ENCODE measurements at regions not wholly inside any gene's neighbourhood (a gene's known extent, or its start where the extent isn't known, plus 50 kb on each side); places are given as distances from the start of the nearest gene placed in this dataset.

DNA sequence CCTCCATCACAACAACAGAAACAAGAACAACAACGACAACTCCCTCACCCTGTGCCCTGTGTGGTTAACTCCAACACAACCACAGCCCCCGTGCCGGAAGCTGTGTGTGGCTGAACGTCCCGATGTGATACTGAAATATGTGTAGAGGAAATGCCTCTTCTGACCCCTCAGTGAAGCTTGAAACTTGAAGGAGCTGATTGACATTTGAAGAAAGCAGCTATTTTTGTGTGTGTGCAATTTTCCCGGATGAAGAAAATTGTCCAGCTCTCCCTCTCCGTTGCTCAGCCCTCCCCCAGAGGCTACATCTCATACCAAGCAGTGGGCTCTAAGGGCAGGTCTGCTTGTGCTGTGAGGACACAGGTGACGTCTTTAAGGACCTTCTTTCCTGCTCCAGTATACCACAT, 173.8 kb downstream of the ICOS start:
- no peak for DNase-seq

DNA sequence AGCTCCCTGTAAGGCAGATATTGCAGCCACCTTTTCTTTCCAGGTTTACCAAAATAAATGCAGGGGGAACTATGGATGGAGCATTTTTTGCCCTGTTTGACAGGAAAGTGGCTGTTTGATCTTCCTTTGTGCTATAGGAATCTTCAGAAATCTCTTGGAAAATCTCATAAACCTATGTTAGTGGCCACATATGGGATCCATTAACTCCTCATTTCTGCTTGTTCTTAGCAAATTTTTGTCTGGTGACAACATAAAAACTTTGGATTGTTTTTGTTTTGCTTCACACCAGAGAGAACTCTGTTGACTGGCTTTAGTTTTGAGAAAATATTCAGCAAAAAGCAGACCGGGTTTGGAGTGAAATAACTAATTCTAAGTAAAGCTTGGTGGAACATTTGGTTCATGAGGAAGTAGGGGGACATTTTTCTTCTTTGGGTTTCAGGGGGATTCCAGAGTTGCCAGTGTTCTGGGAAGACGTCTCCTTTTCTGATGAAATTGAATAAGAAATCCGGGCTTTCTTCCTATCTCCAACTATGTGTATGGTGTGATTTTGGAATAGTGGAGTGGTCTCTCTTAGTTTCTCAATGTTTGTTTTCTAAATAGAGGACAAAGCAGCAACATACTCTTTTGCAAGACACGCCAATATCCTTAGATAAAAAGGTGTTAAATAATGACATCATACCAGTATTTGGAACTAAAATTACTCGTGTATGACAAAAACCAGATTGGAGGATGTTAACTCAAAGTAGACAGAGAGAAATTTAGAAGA, 174.4 kb downstream of the ICOS start:
- no peak for DNase-seq

DNA sequence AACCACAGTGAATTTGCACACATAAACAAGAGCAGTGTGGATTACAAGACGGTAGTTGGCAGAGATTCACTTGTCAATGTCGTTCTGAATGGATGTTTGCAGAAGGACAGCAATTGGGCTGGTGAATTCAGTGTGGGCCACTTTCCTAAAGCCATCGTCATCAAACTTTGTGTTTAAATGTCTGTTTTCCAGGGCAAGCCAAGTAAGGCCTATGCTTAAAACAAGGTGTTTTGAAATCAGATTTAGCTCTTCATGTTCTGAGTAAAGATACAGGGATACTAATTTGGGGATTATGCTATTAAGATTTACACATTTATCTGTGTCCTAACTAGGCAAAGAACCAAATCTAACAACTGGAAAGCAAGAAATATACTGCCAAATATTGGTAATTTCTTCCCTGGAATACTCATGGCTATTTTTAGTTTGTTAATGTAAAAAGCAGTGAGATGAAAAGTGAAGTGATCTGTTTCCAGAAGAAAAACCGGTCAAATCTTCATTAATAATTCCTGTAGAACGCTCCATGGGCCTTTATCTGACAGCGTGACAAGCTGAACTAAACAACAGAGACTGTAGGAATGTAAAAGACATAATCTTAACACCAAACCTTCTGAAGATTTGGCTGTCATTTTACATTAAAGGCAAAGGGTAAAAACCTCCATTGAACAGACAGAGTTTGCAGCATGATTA, 175.7 kb downstream of the ICOS start:
- no peak for DNase-seq

DNA sequence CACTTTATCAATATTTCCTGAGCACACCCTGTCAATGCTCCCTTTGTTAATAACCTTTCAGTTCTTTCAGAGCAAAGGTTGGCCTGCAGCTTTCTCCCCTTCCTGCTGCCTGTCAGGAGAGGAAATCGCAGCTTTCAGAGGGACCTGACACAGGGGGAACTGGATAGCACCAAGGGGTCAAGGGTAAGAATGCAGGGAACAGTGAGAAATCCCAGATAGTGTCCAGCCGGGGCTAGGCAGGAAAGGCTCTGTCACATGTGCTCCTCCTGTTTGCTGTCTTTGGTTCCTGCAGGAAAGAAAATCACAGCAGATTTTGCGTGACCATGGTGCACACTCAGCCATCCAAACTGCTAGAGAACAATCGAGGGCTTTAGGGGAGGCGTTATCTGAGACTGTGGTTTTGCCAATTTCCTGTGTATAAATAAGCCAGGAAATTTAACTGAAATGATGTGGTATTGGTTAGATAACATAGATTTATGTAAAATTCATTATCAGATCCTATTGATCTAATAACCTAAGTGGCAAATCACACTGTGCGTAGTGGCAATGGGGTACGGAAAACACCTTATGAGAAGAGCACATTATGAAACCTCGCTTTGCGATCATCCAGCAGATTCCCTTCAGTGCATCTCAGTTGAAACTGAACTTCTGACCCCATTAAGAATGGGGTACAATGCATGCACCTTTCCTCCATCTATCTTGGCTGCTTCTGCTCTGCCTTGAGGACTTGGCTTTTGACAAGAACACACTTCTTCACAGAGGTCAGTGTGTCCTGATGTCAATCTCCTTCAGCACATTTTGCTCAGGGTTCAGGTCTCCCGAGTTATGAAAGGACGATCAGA, 178.0 kb downstream of the ICOS start:
- DNase-seq: no peak

DNA sequence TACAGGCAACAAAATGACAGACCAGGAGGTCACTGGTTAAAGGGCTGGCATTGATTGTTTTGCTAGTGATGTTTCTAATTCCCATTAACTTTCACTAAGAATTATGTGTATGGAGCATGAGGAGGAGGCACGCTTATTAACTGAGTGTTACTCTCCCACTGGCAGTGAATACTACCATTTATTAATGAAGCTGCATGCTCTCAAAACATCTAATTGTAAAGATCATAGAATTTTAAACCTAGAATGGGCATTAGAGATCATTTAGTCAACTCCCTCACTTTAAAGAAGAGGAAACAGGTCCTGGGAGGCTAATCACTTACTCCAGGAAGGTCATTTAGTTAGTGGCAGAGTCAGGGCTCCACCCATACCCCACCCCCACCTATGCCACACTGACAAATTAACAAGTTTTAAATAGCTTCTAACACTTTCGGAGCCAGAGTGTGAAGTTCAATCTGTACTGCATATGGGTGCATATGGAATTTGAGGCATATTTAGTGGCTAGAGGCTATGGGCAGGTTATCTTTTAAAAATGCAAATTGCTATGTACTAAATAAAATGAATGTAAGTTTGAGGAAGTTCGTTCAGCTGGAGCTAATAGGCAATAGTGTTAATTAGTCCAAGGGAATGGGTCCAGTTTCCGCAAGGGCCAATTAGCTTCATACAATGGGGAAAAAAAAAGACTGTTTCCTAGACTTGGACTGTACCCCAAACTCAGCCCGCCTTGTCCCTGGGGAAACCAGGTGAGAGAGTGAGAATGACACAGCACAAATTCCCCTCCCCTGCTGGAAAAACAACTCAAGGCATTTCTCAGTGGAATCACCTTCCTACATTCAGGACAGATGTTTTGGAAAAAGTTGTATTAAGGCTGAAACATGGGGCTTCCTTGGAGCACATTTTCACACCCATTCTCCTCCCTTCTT, 178.8 kb downstream of the ICOS start:
- no peak for DNase-seq

DNA sequence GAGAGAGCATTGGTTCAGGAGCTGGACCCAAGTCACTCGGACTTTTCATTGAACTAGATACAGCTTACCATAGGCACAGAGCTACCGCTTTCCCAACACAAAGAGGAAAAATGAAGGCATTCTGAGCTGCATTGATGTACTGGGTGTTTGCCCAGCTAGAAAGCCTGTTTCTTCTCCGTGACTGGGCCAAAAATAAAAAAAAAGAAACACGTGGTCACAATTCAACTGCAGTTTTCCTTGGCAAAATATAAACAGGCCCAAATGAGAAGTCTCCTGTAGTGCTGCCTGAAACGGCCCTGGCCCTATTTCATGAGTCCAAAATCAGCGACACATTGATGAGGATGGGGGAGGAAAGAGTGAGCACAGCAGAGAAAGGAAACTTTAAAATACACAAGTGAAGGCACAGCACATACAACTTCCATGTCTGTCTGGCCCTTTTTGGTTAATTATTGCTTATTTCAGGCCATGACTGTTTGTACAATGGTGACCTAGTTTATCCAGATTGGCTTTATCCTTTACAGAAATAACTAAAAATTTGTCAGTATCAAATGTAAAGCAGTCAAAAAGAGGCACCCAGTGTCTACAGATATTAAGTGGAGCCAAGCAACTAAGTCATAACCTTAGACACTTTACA, 179.7 kb downstream of the ICOS start:
- no peak for DNase-seq

DNA sequence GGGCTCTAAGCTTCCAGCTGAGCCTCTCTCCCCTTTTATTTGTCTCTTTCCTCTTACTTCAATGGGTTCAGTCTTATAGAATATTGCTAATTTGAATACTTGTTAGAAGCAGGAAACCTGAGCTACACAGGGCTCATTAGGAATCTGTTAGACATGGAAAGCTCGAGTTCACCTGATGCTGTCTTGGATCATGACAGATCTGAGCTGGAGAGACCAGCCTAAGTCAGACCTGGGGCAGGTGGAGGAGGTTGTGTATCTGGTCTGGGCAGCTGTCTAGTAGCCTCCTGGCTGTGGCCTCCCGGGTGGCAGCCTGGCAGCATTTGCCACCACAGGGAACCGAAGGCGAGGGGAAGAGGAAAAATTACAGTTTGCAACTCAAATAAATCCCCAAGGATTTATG, 185.9 kb downstream of the ICOS start:
- DNase-seq: no peak

DNA sequence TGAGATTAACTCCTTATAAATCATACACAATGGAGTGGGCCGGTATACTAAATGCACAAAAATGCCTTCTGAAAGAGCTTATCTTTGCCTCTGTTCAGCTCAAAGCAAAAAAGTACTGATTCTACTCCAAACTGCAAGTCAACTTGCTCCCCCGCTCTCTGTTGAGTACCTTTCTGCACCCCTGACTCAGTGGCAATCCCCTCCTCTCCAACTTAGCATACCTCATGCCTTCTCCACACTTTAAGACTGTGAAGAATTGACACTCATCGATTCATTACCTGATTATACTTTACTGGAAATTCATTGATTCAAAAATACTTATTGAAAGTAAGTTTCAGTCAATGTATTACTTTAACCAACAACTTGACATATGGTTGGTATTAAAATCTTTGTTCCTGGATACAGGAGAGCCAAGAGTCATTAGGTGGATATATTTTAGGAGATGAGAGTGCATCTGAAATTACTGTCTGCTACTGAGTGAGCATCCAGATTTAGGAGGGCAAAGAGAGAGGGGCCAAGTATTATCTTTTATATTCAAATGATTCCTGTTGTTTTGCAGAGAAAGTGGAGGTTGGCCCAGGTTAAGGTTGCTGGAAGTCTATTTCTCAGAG, 187.7 kb downstream of the ICOS start:
- no peak for DNase-seq

DNA sequence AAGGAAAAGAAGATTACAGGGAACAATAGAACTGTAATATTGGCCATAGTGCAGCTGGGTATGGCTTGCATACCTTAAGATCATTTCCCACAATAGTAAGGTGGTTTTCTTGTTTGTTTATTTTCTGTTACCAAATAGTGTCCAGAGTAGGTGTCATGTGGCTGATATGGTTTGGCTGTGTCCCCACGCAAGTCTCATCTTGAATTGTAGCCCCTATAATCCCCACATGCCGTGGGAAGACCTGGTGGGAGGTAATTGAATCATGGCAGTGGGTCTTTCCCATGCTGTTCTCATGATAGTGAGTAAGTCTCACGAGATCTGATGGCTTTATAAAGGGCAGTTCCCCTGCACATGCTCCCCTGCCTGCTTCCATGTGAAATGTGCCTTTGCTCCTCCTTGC, 190.1 kb downstream of the ICOS start:
- no peak for DNase-seq

DNA sequence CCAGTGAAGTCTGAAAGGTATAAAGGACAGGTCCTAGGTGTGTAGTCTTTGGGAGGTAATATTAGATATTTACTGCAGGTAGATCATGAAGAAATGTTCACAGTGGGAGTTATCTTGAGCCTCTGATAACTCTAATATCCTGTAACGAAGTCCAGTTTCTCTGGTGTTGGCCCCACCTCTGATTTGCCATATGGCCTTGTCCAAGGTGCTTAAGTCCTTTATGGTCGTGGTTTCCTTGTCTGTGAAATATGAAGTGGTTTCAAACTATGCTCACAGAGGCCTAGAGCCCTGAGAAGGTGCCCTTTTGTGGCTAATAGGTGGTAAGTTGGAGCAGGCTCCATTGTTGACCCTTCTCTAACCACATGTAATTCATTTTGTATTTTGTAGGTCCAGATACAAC, 190.7 kb downstream of the ICOS start:
- DNase-seq: no peak

DNA sequence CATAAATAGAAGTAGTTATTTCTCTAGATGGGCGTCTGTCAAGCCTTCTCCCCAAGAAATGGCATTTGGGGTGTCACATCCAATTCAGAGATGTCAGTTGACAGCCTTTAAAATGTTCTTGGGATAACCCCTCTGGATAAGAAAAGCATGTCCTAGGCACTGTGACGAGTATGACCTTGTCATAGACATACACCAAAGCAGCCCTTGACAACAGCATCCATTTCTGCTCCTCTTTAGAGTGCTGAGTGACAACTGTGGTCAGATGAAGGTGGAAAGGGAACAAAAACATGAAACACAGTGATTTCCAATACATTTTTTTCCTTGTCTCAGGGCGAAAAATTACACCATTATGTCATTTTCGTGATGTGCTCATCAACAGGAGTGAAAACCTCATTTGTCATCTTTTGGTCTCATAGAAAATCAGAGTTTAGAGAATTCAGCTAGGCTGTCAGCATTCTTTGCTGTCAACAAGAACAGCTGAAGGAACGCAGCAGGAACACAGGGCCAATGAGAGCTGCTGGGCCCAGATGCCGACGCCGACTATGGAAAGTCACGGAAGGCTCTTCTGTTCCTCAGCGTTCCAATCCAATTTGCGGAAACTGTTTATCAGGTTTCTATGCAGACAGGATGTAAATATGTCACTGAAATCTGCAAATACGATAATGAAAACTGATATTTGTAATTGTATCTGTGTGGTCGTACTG, 193.2 kb downstream of the ICOS start:
- no peak for DNase-seq

DNA sequence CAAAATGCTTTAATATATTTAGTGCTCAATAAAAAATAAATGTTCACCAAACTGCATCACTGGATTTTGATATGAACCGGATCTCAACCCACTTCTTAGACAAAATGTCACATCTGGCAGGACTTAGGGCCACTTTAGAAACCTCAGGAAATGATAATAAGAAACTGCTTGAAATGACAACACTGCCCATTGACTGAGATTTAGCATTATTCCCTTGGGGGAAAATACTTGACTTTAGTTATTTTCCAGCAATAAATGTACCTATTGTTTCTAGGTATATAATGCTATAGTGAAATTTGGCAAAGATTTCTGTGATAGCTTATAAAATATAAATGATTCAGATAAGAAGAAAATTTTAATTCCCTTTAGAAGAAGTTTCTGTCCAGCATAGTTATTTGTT, 195.1 kb downstream of the ICOS start:
- DNase-seq: no peak

DNA sequence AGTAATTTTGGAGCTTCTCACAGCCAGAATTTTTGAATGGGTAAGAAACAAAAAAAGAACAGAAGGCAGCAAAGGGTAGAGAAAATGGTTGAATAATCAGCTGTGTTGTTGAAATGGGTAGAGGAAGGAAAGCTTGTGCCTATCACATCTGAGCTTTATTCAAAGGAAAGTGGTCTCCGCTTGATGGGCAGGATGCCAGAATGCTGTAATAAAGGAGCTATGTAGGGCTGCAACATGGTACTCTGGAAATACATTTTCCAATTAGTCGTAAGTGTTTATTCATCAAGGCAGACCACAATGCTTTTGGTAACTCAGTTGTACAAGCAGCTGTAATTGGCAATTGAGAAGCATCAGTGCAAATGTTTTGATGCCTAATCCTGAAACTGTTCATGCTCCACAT, 196.9 kb downstream of the ICOS start:
- no peak for DNase-seq

DNA sequence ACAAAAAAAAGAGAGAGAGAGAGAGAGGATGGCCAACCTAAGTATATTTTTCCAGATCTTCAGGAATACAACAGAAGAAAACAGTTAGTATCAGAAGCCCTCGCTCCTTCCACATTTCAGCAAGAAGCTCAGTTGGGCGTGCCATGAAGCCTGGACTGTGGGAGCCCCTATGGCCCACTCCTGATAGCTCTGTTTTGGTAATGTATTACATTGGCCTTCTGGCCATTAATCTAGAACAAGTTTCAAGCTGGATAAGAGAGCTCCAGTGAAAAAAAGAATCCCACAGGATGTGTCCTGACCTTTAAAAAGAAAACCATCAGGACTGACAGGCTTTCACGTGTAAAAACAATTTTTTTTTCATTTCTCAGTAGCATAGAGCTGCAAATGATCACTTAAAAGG, 197.9 kb downstream of the ICOS start:
- DNase-seq: no peak

DNA sequence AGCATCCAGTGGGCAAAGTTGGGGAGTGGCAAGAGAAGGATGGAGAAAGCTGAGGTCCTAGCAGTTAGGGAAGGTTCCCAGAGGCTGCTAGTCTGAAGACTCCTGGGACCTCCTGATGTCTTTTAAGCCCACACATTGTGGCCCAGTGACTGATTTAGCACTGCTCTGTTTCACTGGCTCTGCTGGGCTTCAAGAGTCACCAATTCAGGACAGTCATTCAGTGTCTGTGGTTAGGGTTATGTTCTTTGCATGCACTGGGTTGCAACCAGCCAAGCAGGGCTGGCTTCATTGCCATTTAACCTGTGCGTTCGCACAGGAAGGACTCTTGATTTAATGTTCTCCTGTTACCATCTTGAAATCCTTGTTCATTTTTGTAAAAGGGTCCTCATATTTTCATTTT, 199.2 kb downstream of the ICOS start:
- DNase-seq: no peak

DNA sequence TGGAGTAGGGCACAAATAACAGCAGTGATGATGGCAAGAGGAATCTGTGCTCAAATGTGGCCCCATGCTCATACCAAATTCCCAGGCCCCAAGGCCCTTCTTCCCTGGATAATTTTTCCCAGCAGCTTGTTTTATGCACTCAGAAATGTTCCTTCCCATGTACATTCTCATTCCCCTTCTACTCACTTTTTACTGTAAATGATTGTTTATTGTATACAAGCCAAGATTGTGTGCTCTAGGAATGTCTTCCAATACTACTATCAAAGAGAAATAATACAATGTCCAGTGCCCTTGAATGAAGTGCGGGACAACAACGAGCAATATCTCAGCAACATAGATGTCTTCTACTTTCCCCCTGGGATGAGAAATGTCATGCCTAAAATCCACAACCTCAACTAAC, 201.6 kb downstream of the ICOS start:
- no peak for DNase-seq

DNA sequence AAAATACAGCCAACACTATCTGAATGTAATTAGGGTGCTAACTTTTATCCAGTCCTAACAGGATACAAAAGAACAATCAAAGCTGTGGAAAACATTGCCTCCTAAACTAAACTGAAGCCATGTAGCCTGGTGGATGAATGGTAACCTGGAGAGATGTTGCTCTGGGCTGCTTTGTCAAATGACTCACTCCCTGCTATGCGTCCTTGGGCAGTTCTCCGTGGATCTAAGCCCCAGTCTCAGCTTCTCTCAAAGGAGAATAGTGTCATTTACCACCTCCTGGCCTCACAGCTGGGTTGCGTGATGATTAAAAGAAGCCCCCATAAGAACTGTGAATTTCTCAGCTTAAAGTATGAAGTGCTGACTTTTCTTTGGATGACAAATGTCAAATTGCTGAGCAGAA, 203.7 kb downstream of the ICOS start:
- no peak for DNase-seq

DNA sequence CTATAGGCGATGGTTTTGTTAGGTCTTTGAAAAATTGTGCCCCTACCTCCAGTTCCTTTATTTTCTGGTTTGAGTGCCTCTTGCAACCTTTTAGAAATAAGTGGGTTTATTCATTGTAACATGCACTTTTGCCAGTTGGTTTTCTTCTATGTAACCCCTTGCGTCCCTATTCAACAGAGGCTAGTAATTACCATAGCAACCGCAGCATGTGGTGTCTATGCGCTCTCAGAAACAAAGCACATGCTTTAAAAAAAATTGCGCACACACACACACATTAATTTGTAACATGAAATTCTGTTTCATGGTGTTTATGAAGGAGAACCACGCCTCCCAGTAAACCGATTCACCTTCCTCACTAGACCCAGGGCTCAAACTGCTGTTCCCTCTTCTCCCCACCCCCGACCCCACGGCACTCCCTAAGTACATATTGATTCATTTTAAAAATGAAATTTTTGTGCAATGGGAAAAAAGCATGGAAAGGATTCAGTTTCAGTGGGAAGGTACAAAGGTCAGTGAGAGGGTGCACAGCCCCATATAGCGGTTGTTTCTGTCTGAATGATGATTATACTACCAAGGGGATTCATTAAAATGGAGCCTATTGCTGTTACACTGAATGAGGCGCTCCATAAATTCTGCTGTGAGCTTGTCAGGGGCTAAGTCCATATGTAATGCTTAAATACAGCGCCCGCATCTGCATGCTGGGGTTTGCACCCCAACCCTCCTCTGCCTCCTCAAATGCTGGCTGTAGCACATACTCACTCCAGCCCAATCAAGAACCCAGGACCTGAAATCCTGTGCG, 206.9 kb downstream of the ICOS start:
- DNase-seq: no peak

DNA sequence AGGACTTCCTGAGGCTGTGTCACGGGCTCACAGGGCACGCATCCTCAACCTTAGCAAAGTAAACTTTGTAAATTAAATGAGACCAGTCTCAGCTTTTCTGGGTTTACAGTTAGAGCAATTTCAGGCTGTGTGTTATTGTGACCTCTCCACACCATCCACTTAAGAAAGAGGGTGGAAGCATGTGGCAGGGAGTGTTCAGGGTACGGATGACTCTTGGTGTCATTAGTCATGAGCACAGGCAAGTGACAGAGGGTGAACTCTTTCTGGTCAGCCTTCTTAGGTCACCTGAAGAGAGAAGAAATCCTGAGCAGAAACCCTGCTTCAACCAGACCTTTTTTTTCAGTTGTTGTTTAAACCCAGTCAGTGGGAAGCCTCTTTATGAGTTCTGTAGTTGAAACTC, 207.9 kb downstream of the ICOS start:
- no peak for DNase-seq

DNA sequence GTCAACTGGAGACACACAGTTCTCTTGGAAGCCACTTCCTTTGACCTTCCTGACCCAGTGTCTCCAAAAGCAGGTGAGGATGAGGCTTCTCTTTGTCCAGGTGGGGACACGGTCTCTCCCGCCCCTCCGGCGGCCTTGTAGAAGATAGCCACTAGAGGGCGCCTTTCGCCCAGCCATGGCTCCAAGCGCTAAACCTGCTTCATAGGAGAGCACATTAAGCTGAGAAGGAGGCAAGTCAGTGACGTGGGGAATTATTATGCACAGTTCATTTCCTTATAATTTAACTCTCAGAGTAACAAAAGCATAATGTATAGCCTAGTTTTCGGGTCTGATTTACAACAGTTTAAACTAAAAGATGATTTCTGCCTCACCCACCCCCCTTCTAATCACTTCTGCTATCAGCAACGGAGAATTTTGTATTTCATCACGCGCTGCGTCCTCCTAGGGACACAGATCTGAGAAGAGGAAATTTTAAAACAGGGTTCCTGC, 208.7 kb downstream of the ICOS start:
- DNase-seq: no peak
